ENCODE measurements at regions not wholly inside any gene's neighbourhood (a gene's known extent, or its start where the extent isn't known, plus 50 kb on each side); places are given as distances from the start of the nearest gene placed in this dataset.

DNA sequence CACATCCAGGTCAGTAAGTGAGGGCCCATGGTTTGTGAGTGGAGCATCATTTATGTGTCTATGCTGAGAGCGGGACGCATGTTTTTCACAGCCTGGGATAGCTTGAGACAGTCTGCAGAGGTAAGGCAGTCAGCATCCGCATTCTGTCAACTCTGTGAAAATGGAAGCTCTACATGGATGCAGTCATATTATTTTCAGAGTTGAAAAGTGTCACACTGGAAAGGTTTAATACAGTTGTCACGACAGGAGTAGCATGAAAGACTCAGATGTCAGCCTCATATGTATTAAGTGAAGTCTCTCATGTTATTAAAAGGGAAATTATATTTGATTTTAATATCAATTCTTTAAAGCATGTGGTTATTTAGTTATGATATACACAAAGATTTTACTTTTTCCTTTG is 436.9 kb upstream of the GYPC start:
- TF ChIP-seq, protein P1, sequence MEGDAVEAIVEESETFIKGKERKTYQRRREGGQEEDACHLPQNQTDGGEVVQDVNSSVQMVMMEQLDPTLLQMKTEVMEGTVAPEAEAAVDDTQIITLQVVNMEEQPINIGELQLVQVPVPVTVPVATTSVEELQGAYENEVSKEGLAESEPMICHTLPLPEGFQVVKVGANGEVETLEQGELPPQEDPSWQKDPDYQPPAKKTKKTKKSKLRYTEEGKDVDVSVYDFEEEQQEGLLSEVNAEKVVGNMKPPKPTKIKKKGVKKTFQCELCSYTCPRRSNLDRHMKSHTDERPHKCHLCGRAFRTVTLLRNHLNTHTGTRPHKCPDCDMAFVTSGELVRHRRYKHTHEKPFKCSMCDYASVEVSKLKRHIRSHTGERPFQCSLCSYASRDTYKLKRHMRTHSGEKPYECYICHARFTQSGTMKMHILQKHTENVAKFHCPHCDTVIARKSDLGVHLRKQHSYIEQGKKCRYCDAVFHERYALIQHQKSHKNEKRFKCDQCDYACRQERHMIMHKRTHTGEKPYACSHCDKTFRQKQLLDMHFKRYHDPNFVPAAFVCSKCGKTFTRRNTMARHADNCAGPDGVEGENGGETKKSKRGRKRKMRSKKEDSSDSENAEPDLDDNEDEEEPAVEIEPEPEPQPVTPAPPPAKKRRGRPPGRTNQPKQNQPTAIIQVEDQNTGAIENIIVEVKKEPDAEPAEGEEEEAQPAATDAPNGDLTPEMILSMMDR (IDR thresholded peaks at IDR 0.05) = no peak
- no peak for TF ChIP-seq POLR2A (IDR thresholded peaks at IDR 0.05)

All from right lobe of liver (tissue), 4 donors.